SU-DHL-6 (cell line): ENCODE measurements at regions not wholly inside any gene's neighbourhood (a gene's known extent, or its start where the extent isn't known, plus 50 kb on each side); places are given as distances from the start of the nearest gene placed in this dataset.

ENCODE experiments used
- H2AFZ ChIP-seq: fragments of 200-600 bp; sonication (generic); 2 replicates; pipeline ENCODE4 v1.6.1; 2014; ENCODE audit warnings: low read depth, mild to moderate bottlenecking, moderate library complexity, mixed read lengths, antibody characterized with exemption, low read length; ENCODE audit not compliant: severe bottlenecking
- H3F3A ChIP-seq: fragments of 200-600 bp; shearing (Covaris generic); 2 replicates; pipeline ENCODE4 v1.6.0; 2016; ENCODE audit warnings: antibody characterized with exemption, mild to moderate bottlenecking; ENCODE audit not compliant: insufficient read depth
- H3K27ac ChIP-seq: fragments of 200-600 bp; sonication (generic); 2 replicates; pipeline ENCODE4 v1.5.1; 2016; ENCODE audit warnings: low read depth, mild to moderate bottlenecking, low read length, moderate library complexity, mixed read lengths
- H3K27me3 ChIP-seq: fragments of 200-600 bp; sonication (generic), shearing (Covaris generic); 2 replicates; pipeline ENCODE4 v1.6.0; 2014; ENCODE audit warnings: mild to moderate bottlenecking, low read length
- H3K36me3 ChIP-seq: fragments of 200-600 bp; sonication (generic); 2 replicates; pipeline ENCODE4 v1.6.1; 2014; ENCODE audit warnings: mild to moderate bottlenecking, low read length, mixed read lengths
- H3K4me2 ChIP-seq: fragments of 300-600, 200-600 bp; shearing (Covaris generic), sonication (generic); 2 replicates; pipeline ENCODE4 v1.6.0; 2014; ENCODE audit warnings: low read length, low read depth, mild to moderate bottlenecking; ENCODE audit not compliant: poor library complexity, severe bottlenecking
- H3K4me3 ChIP-seq: fragments of 200-600 bp; sonication (generic); 2 replicates; pipeline ENCODE4 v1.5.1; 2014; ENCODE audit warnings: antibody characterized with exemption, low read length, mild to moderate bottlenecking, mixed read lengths; ENCODE audit not compliant: insufficient read depth, poor library complexity, severe bottlenecking
- H3K79me2 ChIP-seq: fragments of 200-600 bp; sonication (generic); 2 replicates; pipeline ENCODE4 v1.6.1; 2014; ENCODE audit warnings: mild to moderate bottlenecking, low read length, moderate library complexity; ENCODE audit not compliant: insufficient read depth
- H3K9ac ChIP-seq: fragments of 200-600 bp; sonication (generic); 2 replicates; pipeline ENCODE4 v1.7.0; 2014; ENCODE audit warnings: mild to moderate bottlenecking, low read length
- H3K9me2 ChIP-seq: fragments of 200-600 bp; sonication (generic); replicated peaks from 2 replicates; pipeline ENCODE4 v1.6.1; 2014; ENCODE audit warnings: low read length; ENCODE audit not compliant: insufficient read depth
- H3K9me3 ChIP-seq: fragments of 200-600 bp; sonication (generic); 2 replicates; pipeline ENCODE4 v1.6.1; 2014; ENCODE audit warnings: low read length, mixed read lengths; ENCODE audit not compliant: insufficient read depth
- H4K20me1 ChIP-seq: fragments of 200-600 bp; sonication (generic); 2 replicates; pipeline ENCODE4 v1.6.1; 2014; ENCODE audit warnings: low read depth, mild to moderate bottlenecking, antibody characterized with exemption, low read length, moderate library complexity, mixed read lengths
- EZH2phosphoT487 ChIP-seq: fragments of 200-600 bp; sonication (generic), shearing (Covaris generic); conservative IDR thresholded peaks from 2 replicates; pipeline ENCODE4 v1.6.1; 2018; ENCODE audit warnings: mild to moderate bottlenecking, antibody characterized with exemption, low read length, moderate library complexity, mixed read lengths
- TF ChIP-seq, protein P1 (sequence below): fragments of 200-600 bp; sonication (generic); IDR thresholded peaks from one replicate; pipeline ENCODE4 v1.5.1; 2017; ENCODE audit warnings: antibody characterized with exemption, mild to moderate bottlenecking, low read length, moderate library complexity; ENCODE audit not compliant: insufficient read depth, poor library complexity, severe bottlenecking

DNA sequence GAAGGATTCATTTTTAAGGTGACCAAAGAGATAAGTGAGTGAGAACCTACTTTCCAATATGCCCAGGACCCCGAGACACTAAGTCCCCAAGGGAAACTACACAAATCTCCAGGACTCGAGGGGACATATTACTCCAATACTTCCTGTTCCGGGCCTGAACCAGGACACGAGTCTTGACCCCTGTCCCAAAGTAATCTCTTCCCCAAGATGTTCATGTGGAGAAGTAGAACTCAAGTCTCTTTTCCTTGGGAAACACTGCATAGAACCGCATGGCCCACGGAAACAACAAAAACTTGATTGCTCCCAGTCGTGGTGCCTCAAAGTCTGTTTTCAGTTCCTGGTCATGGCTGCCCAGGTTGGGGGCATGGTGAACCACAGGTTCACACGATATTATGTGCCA lies 87.2 kb upstream of the ZEB2 start:
- no peak overlapping the region for H3K9ac ChIP-seq
- H2AFZ ChIP-seq: no peak overlapping the region
- H3K9me2 ChIP-seq: no peaks in the 10 kb centered on the region
- no peak overlapping the region for H3K4me2 ChIP-seq
- H3K27ac ChIP-seq: no peak overlapping the region
- H3K9me3 ChIP-seq: no peaks in the 10 kb centered on the region
- no peaks in the 10 kb centered on the region for H3K27me3 ChIP-seq
- no peaks in the 10 kb centered on the region for H3F3A ChIP-seq
- H4K20me1 ChIP-seq: no peaks in the 10 kb centered on the region
- no peaks in the 10 kb centered on the region for H3K79me2 ChIP-seq
- TF ChIP-seq, protein P1, sequence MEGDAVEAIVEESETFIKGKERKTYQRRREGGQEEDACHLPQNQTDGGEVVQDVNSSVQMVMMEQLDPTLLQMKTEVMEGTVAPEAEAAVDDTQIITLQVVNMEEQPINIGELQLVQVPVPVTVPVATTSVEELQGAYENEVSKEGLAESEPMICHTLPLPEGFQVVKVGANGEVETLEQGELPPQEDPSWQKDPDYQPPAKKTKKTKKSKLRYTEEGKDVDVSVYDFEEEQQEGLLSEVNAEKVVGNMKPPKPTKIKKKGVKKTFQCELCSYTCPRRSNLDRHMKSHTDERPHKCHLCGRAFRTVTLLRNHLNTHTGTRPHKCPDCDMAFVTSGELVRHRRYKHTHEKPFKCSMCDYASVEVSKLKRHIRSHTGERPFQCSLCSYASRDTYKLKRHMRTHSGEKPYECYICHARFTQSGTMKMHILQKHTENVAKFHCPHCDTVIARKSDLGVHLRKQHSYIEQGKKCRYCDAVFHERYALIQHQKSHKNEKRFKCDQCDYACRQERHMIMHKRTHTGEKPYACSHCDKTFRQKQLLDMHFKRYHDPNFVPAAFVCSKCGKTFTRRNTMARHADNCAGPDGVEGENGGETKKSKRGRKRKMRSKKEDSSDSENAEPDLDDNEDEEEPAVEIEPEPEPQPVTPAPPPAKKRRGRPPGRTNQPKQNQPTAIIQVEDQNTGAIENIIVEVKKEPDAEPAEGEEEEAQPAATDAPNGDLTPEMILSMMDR: no peak
- no peak for TF ChIP-seq EZH2phosphoT487
- H3K4me3 ChIP-seq: no peak overlapping the region
- H3K36me3 ChIP-seq: no peaks in the 10 kb centered on the region

- TF ChIP-seq EZH2phosphoT487: no peak
- TF ChIP-seq, protein P1: no peak
- Histone ChIP-seq H3K9me2 (no peaks in the 10 kb centered on the region), H2AFZ (no peak overlapping the region), H3K27ac (no peak overlapping the region), H3K27me3 (no peaks in the 10 kb centered on the region), H3K9ac (no peak overlapping the region), H3K79me2 (no peaks in the 10 kb centered on the region), H3K36me3 (no peaks in the 10 kb centered on the region), H4K20me1 (no peaks in the 10 kb centered on the region), H3K4me3 (no peak overlapping the region), H3F3A (no peaks in the 10 kb centered on the region), H3K9me3 (no peaks in the 10 kb centered on the region), H3K4me2 (no peak overlapping the region)
Measured at GRCh38 chr2:144606466-144607095, 86.7 kb upstream of the ZEB2 start.

DNA sequence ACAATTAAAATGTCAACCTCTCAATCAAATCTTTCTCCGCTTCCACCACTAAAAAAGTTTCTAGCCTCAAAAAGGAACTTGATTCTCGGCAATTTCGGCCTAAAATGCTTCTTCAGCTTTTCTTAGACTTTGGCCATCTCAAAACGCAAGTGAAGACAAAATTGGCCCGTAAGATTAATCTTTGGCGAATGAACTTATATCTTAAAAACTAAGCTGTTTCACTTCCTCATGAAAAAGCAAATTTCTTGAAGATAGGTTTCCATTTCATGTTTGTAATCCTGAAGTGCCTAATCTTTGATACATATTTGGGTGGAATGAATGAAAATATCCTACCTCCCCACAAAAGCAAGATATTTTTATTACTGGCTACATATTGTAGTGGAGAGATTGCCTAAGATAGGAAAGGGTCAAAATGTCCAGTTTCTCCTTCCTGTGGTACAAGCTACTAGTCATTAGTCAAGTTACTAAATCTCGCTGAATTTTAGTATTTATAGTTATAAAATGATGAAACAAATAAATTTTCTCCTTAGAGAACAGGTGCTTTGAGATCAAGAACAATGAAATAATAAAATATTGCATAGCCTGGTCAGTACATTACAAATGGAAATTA lies 85.4 kb upstream of the ZEB2 start:
- H3K79me2 ChIP-seq: no peaks in the 10 kb centered on the region
- no peak overlapping the region for H2AFZ ChIP-seq
- no peak overlapping the region for H3K4me2 ChIP-seq
- TF ChIP-seq, protein P1: no peak
- TF ChIP-seq EZH2phosphoT487: no peak
- H3F3A ChIP-seq: no peaks in the 10 kb centered on the region
- H3K9me3 ChIP-seq: no peaks in the 10 kb centered on the region
- no peaks in the 10 kb centered on the region for H4K20me1 ChIP-seq
- H3K27ac ChIP-seq: no peak overlapping the region
- no peaks in the 10 kb centered on the region for H3K36me3 ChIP-seq
- H3K4me3 ChIP-seq: no peak overlapping the region
- H3K9me2 ChIP-seq: no peaks in the 10 kb centered on the region
- no peaks in the 10 kb centered on the region for H3K27me3 ChIP-seq
- H3K9ac ChIP-seq: no peak overlapping the region
